AG09319 (cell line): ENCODE measurements at regions not wholly inside any gene's neighbourhood (a gene's known extent, or its start where the extent isn't known, plus 50 kb on each side); places are given as distances from the start of the nearest gene placed in this dataset.

ENCODE experiments used
- DNase-seq: peaks from one replicate; pipeline ENCODE4 v3.0.0-alpha.2; 2010; ENCODE audit warnings: low read depth; ENCODE audit errors: extremely low read depth
- CTCF ChIP-seq: IDR thresholded peaks from 2 replicates; pipeline ENCODE4 v1.5.1; 2011; ENCODE audit warnings: low read depth, mild to moderate bottlenecking, inconsistent platforms, low read length, moderate library complexity

- DNase-seq: no peak
- no peak for TF ChIP-seq CTCF
These were observed 72.8 kb downstream of the CAPZA3 start for GRCh38 chr12:18810537-18811253.

GRCh38 chr12:18811273-18811672, 73.4 kb downstream of the CAPZA3 start:
- no peak for DNase-seq
- no peak for TF ChIP-seq CTCF

- DNase-seq: no peak
- TF ChIP-seq CTCF: no peak
These were observed 75.8 kb downstream of the CAPZA3 start for GRCh38 chr12:18813753-18814152.

- no peak for DNase-seq
- TF ChIP-seq CTCF: no peak
These were observed 80.8 kb downstream of the CAPZA3 start for GRCh38 chr12:18818579-18819268.

- no peak for TF ChIP-seq CTCF
- DNase-seq: no peak
These were observed 81.6 kb downstream of the CAPZA3 start for GRCh38 chr12:18819484-18819883.

- no peak for DNase-seq
- TF ChIP-seq CTCF: no peak
These were observed 85.5 kb downstream of the CAPZA3 start for GRCh38 chr12:18823461-18823860.

- TF ChIP-seq CTCF: no peak
- no peak for DNase-seq
These were observed 86.4 kb downstream of the CAPZA3 start for GRCh38 chr12:18824287-18824686.
